Neural crest cell (in vitro differentiated cells): ENCODE measurements at regions not wholly inside any gene's neighbourhood (a gene's known extent, or its start where the extent isn't known, plus 50 kb on each side); places are given as distances from the start of the nearest gene placed in this dataset.

Source experiments
- DNase-seq: peaks from one replicate; pipeline ENCODE4 v3.0.0; 2021; ENCODE audit warnings: low read depth, mixed read lengths, low spot score
- H3K27ac Mint-ChIP-seq: one replicate; pipeline ENCODE4 v1.8.0; 2021; ENCODE audit warnings: mild to moderate bottlenecking, mixed read lengths; ENCODE audit not compliant: unreplicated experiment
- H3K27me3 Mint-ChIP-seq: 2 replicates; pipeline ENCODE4 v1.8.0; 2021; ENCODE audit warnings: low read depth, mild to moderate bottlenecking, mixed read lengths
- H3K36me3 Mint-ChIP-seq: 2 replicates; pipeline ENCODE4 v1.8.0; 2021; ENCODE audit warnings: low read depth, mild to moderate bottlenecking, mixed read lengths
- H3K4me1 Mint-ChIP-seq: 2 replicates; pipeline ENCODE4 v1.8.0; 2021; ENCODE audit warnings: mixed read lengths
- H3K4me3 Mint-ChIP-seq: one replicate; pipeline ENCODE4 v1.8.0; 2021; ENCODE audit warnings: mild to moderate bottlenecking, mixed read lengths
- H3K9me3 Mint-ChIP-seq: 2 replicates; pipeline ENCODE4 v1.8.0; 2021; ENCODE audit warnings: mixed read lengths
- CTCF ChIP-seq: fragments of 200-600 bp; sonication (generic); conservative IDR thresholded peaks from 2 replicates; pipeline ENCODE4 v1.5.0; 2021; ENCODE audit warnings: antibody characterized with exemption, mild to moderate bottlenecking

DNA sequence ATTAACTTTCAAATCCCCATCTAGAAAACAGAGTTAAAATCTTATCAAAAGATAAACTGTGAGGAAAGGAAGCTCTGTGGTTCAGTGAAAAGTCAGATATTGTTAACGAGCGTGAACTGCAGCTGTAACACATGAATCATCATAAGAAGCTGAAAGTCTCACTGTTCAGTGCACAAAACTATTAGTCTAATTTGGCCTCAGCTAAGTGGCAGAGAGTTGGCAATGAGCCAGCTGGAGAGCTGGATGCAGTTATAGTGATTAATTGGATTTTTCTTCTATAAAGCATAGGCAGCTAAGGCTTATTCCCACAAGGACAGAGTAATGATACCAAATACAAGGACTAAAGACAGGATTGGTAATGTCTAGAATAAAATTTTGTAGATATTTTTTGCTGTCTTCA lies 101.1 kb upstream of the ABCB5 start:
- Mint-ChIP-seq H3K27ac (no peak overlapping the region), H3K4me1 (peaks cover 9% of the 10 kb centered on the region), H3K4me3 (no peak overlapping the region), H3K27me3 (no peaks in the 10 kb centered on the region), H3K36me3 (no peaks in the 10 kb centered on the region), H3K9me3 (no peaks in the 10 kb centered on the region)
- DNase-seq: no peak
- no peak for TF ChIP-seq CTCF

DNA sequence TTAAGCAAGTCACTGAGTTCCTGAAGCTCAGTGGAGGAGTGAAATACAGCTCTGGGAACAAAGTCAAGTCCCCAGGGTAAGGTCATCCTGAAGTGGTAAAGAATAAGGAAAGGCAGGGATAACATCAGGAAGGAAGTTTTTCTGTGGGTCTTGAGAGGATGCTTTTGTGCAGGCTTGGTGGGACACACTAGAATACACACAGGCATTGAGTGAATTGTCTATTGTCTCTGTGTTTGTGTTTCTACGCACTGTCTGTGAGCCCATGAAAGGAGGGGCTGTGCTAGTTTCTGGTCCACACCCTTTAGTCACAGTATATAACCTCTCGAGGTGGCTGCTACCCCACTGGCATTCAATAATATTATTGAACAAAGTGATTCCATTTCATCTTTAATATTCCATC lies 95.8 kb upstream of the ABCB5 start:
- H3K36me3 Mint-ChIP-seq: peaks cover 3% of the 10 kb centered on the region
- TF ChIP-seq CTCF: no peak
- H3K9me3 Mint-ChIP-seq: peaks cover 10% of the 10 kb centered on the region
- H3K4me3 Mint-ChIP-seq: no peak overlapping the region
- no peaks in the 10 kb centered on the region for H3K27me3 Mint-ChIP-seq
- no peak for DNase-seq
- no peak overlapping the region for H3K27ac Mint-ChIP-seq
- peaks cover 8% of the 10 kb centered on the region for H3K4me1 Mint-ChIP-seq

DNA sequence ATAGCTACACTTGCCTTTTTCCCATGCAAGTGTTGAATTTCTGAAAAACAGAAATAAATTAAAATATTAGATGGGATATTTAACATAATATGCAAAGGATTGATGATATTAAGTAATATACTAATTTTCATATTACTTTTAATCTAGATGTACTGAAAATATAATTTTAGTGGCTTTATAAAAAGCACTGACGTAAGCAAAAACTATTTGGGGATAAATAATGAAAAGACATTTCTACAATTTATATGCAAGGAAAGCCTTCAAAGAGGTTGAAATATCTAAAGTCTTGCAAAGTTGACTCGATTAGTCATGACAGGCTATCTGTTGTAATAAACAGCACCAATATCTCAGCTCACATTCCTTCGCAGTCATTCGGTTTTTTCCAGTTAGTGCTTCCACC lies 94.9 kb upstream of the ABCB5 start:
- H3K4me1 Mint-ChIP-seq: peaks cover 8% of the 10 kb centered on the region
- H3K36me3 Mint-ChIP-seq: peaks cover 6% of the 10 kb centered on the region
- no peak overlapping the region for H3K4me3 Mint-ChIP-seq
- H3K27me3 Mint-ChIP-seq: no peaks in the 10 kb centered on the region
- H3K9me3 Mint-ChIP-seq: peaks cover 14% of the 10 kb centered on the region
- no peak overlapping the region for H3K27ac Mint-ChIP-seq
- TF ChIP-seq CTCF: no peak
- no peak for DNase-seq

DNA sequence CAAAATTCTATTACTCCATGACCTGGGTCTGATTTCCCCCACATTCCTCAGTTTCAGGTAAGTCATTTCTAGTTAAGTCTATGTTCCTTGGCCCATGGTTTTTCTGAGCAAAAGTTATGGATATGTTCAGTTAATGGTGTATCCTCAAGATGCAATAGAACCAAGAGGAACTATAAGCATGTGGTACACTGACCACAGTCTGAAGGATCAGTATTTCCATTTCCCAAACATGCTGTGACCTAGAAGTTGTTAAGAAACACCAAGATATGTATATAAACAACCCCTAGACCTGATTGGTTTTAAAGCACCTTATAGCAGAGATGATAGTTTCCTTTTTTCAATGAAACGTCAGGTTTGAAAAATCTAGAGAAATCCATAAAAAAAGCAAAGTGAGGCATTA lies 94.2 kb upstream of the ABCB5 start:
- H3K4me3 Mint-ChIP-seq: no peak overlapping the region
- H3K36me3 Mint-ChIP-seq: peaks cover 6% of the 10 kb centered on the region
- H3K27ac Mint-ChIP-seq: no peak overlapping the region
- H3K4me1 Mint-ChIP-seq: peaks cover 8% of the 10 kb centered on the region
- H3K9me3 Mint-ChIP-seq: peaks cover 14% of the 10 kb centered on the region
- no peak for DNase-seq
- no peaks in the 10 kb centered on the region for H3K27me3 Mint-ChIP-seq
- no peak for TF ChIP-seq CTCF

DNA sequence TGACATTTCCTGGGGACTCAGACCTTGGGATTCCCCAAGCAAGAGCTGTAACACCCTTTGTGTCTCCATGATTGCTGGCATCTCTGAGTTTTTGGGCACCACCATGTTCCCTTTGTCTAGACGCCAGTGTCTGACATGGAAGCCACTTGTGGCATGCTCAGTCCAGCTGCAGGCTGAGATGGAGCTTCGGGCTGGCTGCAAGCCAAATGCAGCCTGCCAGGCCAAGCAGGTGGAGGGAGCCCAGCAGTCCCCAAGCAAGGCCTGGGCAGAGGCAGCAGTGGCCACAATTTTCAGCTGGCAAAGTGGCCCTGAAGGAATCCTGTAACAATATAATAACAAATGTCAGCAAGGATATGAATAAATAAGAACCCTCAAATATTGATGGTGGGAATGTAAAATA lies 86.2 kb upstream of the ABCB5 start:
- Mint-ChIP-seq H3K4me1 (no peaks in the 10 kb centered on the region), H3K36me3 (peaks cover 22% of the 10 kb centered on the region), H3K4me3 (no peak overlapping the region), H3K9me3 (peaks cover 16% of the 10 kb centered on the region), H3K27me3 (no peaks in the 10 kb centered on the region), H3K27ac (no peak overlapping the region)
- TF ChIP-seq CTCF: no peak
- DNase-seq: no peak

GRCh38 chr7:20532890-20533289 lies 82.6 kb upstream of the ABCB5 start:
- no peak for DNase-seq
- TF ChIP-seq CTCF: no peak
- H3K36me3 Mint-ChIP-seq: peaks cover 8% of the 10 kb centered on the region
- H3K27me3 Mint-ChIP-seq: no peaks in the 10 kb centered on the region
- H3K9me3 Mint-ChIP-seq: peaks cover 4% of the 10 kb centered on the region
- no peak overlapping the region for H3K27ac Mint-ChIP-seq
- H3K4me3 Mint-ChIP-seq: no peak overlapping the region
- H3K4me1 Mint-ChIP-seq: no peaks in the 10 kb centered on the region
